ENCODE measurements at regions not wholly inside any gene's neighbourhood (a gene's known extent, or its start where the extent isn't known, plus 50 kb on each side); places are given as distances from the start of the nearest gene placed in this dataset.

GRCh38 chr2:228839421-228839876 lies 431.6 kb downstream of the PID1 start:
- DNase-seq = no peak
- Histone ChIP-seq H3K4ac (ENCODE audit: low read depth in 1 of 2, low read length in 2 of 2) (no peak overlapping the region), H3K4me2 (ENCODE audit: low read length, poor library complexity, severe bottlenecking) (no peak overlapping the region), H2BK120ac (ENCODE audit: low read depth, low read length) (no peak overlapping the region), H4K91ac (ENCODE audit: low read length) (no peak overlapping the region), H2BK15ac (ENCODE audit: low read depth, poor library complexity, severe bottlenecking) (no peak overlapping the region), H3K4me1 (ENCODE audit: control insufficient read depth, insufficient read depth, low read depth, low read length) (no peaks in the 10 kb centered on the region), H2AK5ac (ENCODE audit: low read length, severe bottlenecking) (no peak overlapping the region), H3K36me3 (ENCODE audit: control insufficient read depth in 1 of 2, insufficient read depth in 2 of 2, low read depth in 1 of 2, low read length in 2 of 2) (no peaks in the 10 kb centered on the region), H3K27ac (ENCODE audit: low read length, poor library complexity, severe bottlenecking) (no peak overlapping the region), H3K9me3 (ENCODE audit: control insufficient read depth, low read length) (no peaks in the 10 kb centered on the region), H2BK5ac (ENCODE audit: low read depth, low read length, poor library complexity, severe bottlenecking) (no peak overlapping the region), H2AFZ (ENCODE audit: low read depth, low read length) (no peak overlapping the region), H3K9ac (ENCODE audit: low read length) (no peak overlapping the region), H3K4me3 (ENCODE audit: insufficient read depth in 1 of 2, low read depth in 1 of 2, low read length in 2 of 2) (no peak overlapping the region), H3K79me1 (replicated peaks; ENCODE audit: low read length, poor library complexity, severe bottlenecking) (no peaks in the 10 kb centered on the region), H2BK12ac (ENCODE audit: low read length in 2 of 2) (no peak overlapping the region), H3K23ac (ENCODE audit: low read length in 2 of 2) (no peak overlapping the region), H3K14ac (ENCODE audit: low read length in 2 of 2) (no peak overlapping the region), H3K18ac (ENCODE audit: low read depth in 1 of 2, low read length in 2 of 2) (no peak overlapping the region), H3K27me3 (ENCODE audit: control insufficient read depth in 1 of 2, insufficient read depth in 1 of 2, low read length in 2 of 2) (no peaks in the 10 kb centered on the region), H4K8ac (ENCODE audit: low read length) (no peak overlapping the region)
- WGBS = 43% methylated on average over 2 of the region's 3 CpGs

GRCh38 chr2:228838819-228839218 lies 432.3 kb downstream of the PID1 start:
- H3K4me1 ChIP-seq (ENCODE audit: control insufficient read depth, insufficient read depth, low read depth, low read length) = no peaks in the 10 kb centered on the region
- no peak overlapping the region for H3K18ac ChIP-seq (ENCODE audit: low read depth in 1 of 2, low read length in 2 of 2)
- no peak overlapping the region for H2AK5ac ChIP-seq (ENCODE audit: low read length, severe bottlenecking)
- H4K8ac ChIP-seq (ENCODE audit: low read length) = no peak overlapping the region
- no peak overlapping the region for H3K9ac ChIP-seq (ENCODE audit: low read length)
- H4K91ac ChIP-seq (ENCODE audit: low read length) = no peak overlapping the region
- H2BK120ac ChIP-seq (ENCODE audit: low read depth, low read length) = no peak overlapping the region
- H3K36me3 ChIP-seq (ENCODE audit: control insufficient read depth in 1 of 2, insufficient read depth in 2 of 2, low read depth in 1 of 2, low read length in 2 of 2) = no peaks in the 10 kb centered on the region
- WGBS = 84% methylated on average over 4 of the region's 4 CpGs
- H2BK15ac ChIP-seq (ENCODE audit: low read depth, poor library complexity, severe bottlenecking) = no peak overlapping the region
- no peak overlapping the region for H2AFZ ChIP-seq (ENCODE audit: low read depth, low read length)
- no peak for DNase-seq
- H3K79me1 ChIP-seq (replicated peaks; ENCODE audit: low read length, poor library complexity, severe bottlenecking) = no peaks in the 10 kb centered on the region
- H3K9me3 ChIP-seq (ENCODE audit: control insufficient read depth, low read length) = no peaks in the 10 kb centered on the region
- H2BK5ac ChIP-seq (ENCODE audit: low read depth, low read length, poor library complexity, severe bottlenecking) = no peak overlapping the region
- no peak overlapping the region for H3K27ac ChIP-seq (ENCODE audit: low read length, poor library complexity, severe bottlenecking)
- H3K4me2 ChIP-seq (ENCODE audit: low read length, poor library complexity, severe bottlenecking) = no peak overlapping the region
- no peak overlapping the region for H3K4me3 ChIP-seq (ENCODE audit: insufficient read depth in 1 of 2, low read depth in 1 of 2, low read length in 2 of 2)
- H3K27me3 ChIP-seq (ENCODE audit: control insufficient read depth in 1 of 2, insufficient read depth in 1 of 2, low read length in 2 of 2) = no peaks in the 10 kb centered on the region
- H3K14ac ChIP-seq (ENCODE audit: low read length in 2 of 2) = no peak overlapping the region
- H3K4ac ChIP-seq (ENCODE audit: low read depth in 1 of 2, low read length in 2 of 2) = no peak overlapping the region
- no peak overlapping the region for H2BK12ac ChIP-seq (ENCODE audit: low read length in 2 of 2)
- no peak overlapping the region for H3K23ac ChIP-seq (ENCODE audit: low read length in 2 of 2)

- WGBS = 50% methylated on average over 2 of the region's 2 CpGs
- H2AFZ ChIP-seq (ENCODE audit: low read depth, low read length) = no peak overlapping the region
Observed at GRCh38 chr2:228828397-228828796, 442.7 kb downstream of the PID1 start.

GRCh38 chr2:228827056-228827700 lies 443.9 kb downstream of the PID1 start:
- H4K91ac ChIP-seq (ENCODE audit: low read length) = no peak overlapping the region
- no peak overlapping the region for H2AK5ac ChIP-seq (ENCODE audit: low read length, severe bottlenecking)
- no peak overlapping the region for H3K23ac ChIP-seq (ENCODE audit: low read length in 2 of 2)
- no peaks in the 10 kb centered on the region for H3K9me3 ChIP-seq (ENCODE audit: control insufficient read depth, low read length)
- H2AFZ ChIP-seq (ENCODE audit: low read depth, low read length) = no peak overlapping the region
- H2BK5ac ChIP-seq (ENCODE audit: low read depth, low read length, poor library complexity, severe bottlenecking) = no peak overlapping the region
- no peak overlapping the region for H3K27ac ChIP-seq (ENCODE audit: low read length, poor library complexity, severe bottlenecking)
- H2BK120ac ChIP-seq (ENCODE audit: low read depth, low read length) = no peak overlapping the region
- no peak overlapping the region for H3K14ac ChIP-seq (ENCODE audit: low read length in 2 of 2)
- no peak overlapping the region for H4K8ac ChIP-seq (ENCODE audit: low read length)
- H3K18ac ChIP-seq (ENCODE audit: low read depth in 1 of 2, low read length in 2 of 2) = no peak overlapping the region
- H2BK12ac ChIP-seq (ENCODE audit: low read length in 2 of 2) = no peak overlapping the region
- peak overlapping the region; percentile 13 for H3K9ac ChIP-seq (ENCODE audit: low read length)
- WGBS = 75% methylated on average over 3 of the region's 4 CpGs
- no peak overlapping the region for H3K4ac ChIP-seq (ENCODE audit: low read depth in 1 of 2, low read length in 2 of 2)
- no peaks in the 10 kb centered on the region for H3K36me3 ChIP-seq (ENCODE audit: control insufficient read depth in 1 of 2, insufficient read depth in 2 of 2, low read depth in 1 of 2, low read length in 2 of 2)
- H3K4me2 ChIP-seq (ENCODE audit: low read length, poor library complexity, severe bottlenecking) = no peak overlapping the region
- H3K4me1 ChIP-seq (ENCODE audit: control insufficient read depth, insufficient read depth, low read depth, low read length) = no peaks in the 10 kb centered on the region
- H3K27me3 ChIP-seq (ENCODE audit: control insufficient read depth in 1 of 2, insufficient read depth in 1 of 2, low read length in 2 of 2) = no peaks in the 10 kb centered on the region
- no peaks in the 10 kb centered on the region for H3K79me1 ChIP-seq (replicated peaks; ENCODE audit: low read length, poor library complexity, severe bottlenecking)
- no peak overlapping the region for H2BK15ac ChIP-seq (ENCODE audit: low read depth, poor library complexity, severe bottlenecking)
- DNase-seq = no peak
- H3K4me3 ChIP-seq (ENCODE audit: insufficient read depth in 1 of 2, low read depth in 1 of 2, low read length in 2 of 2) = no peak overlapping the region

More at GRCh38 chr2:228828397-228828796, 442.7 kb downstream of the PID1 start:
- H4K91ac ChIP-seq (ENCODE audit: low read length) = no peak overlapping the region
- H3K27ac ChIP-seq (ENCODE audit: low read length, poor library complexity, severe bottlenecking) = no peak overlapping the region
- no peak overlapping the region for H2AK5ac ChIP-seq (ENCODE audit: low read length, severe bottlenecking)
- no peaks in the 10 kb centered on the region for H3K4me1 ChIP-seq (ENCODE audit: control insufficient read depth, insufficient read depth, low read depth, low read length)
- no peak overlapping the region for H3K4me2 ChIP-seq (ENCODE audit: low read length, poor library complexity, severe bottlenecking)
- no peak overlapping the region for H4K8ac ChIP-seq (ENCODE audit: low read length)
- no peak overlapping the region for H3K9ac ChIP-seq (ENCODE audit: low read length)
- no peak overlapping the region for H2BK12ac ChIP-seq (ENCODE audit: low read length in 2 of 2)
- H2BK15ac ChIP-seq (ENCODE audit: low read depth, poor library complexity, severe bottlenecking) = no peak overlapping the region
- H3K18ac ChIP-seq (ENCODE audit: low read depth in 1 of 2, low read length in 2 of 2) = no peak overlapping the region
- H2BK5ac ChIP-seq (ENCODE audit: low read depth, low read length, poor library complexity, severe bottlenecking) = no peak overlapping the region
- no peaks in the 10 kb centered on the region for H3K36me3 ChIP-seq (ENCODE audit: control insufficient read depth in 1 of 2, insufficient read depth in 2 of 2, low read depth in 1 of 2, low read length in 2 of 2)
- H3K9me3 ChIP-seq (ENCODE audit: control insufficient read depth, low read length) = no peaks in the 10 kb centered on the region
- no peak overlapping the region for H2BK120ac ChIP-seq (ENCODE audit: low read depth, low read length)
- H3K27me3 ChIP-seq (ENCODE audit: control insufficient read depth in 1 of 2, insufficient read depth in 1 of 2, low read length in 2 of 2) = no peaks in the 10 kb centered on the region
- DNase-seq = no peak
- H3K79me1 ChIP-seq (replicated peaks; ENCODE audit: low read length, poor library complexity, severe bottlenecking) = no peaks in the 10 kb centered on the region
- H3K14ac ChIP-seq (ENCODE audit: low read length in 2 of 2) = no peak overlapping the region
- H3K4ac ChIP-seq (ENCODE audit: low read depth in 1 of 2, low read length in 2 of 2) = no peak overlapping the region
- H3K23ac ChIP-seq (ENCODE audit: low read length in 2 of 2) = no peak overlapping the region
- H3K4me3 ChIP-seq (ENCODE audit: insufficient read depth in 1 of 2, low read depth in 1 of 2, low read length in 2 of 2) = no peak overlapping the region

Measured in mesenchymal stem cell (in vitro differentiated cells and primary cell).